ENCODE measurements at regions not wholly inside any gene's neighbourhood (a gene's known extent, or its start where the extent isn't known, plus 50 kb on each side); places are given as distances from the start of the nearest gene placed in this dataset.

DNA sequence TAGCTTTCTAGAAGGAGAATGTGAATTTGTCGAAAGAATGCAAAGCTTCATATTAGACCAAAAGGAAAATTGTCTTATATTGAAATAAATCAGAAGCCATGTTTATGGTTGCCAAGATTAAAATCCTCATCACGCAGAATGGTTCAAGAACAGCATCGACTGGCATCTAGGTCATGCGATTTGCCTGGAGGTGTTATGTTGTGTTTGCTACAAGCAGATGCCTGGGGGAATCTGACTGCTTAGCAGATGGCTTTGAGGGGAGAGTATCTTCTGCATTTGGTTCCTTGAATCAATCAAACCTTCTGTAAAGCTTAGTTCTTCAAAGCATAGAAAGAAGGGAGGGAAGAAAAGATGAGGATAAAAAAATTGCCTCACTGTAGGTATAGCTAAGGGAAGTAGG is 585.8 kb downstream of the QKI start:
- no peaks in the 10 kb centered on the region for H3K9me3 ChIP-seq (ENCODE audit: control insufficient read depth, insufficient read depth, low read length)
- H3K36me3 ChIP-seq (ENCODE audit: insufficient read depth, low read length), result no peaks in the 10 kb centered on the region
- no peak overlapping the region for H3K9ac ChIP-seq (ENCODE audit: low read depth, low read length)
- H3K4me1 ChIP-seq (ENCODE audit: insufficient read depth, low read length), result no peaks in the 10 kb centered on the region

DNA sequence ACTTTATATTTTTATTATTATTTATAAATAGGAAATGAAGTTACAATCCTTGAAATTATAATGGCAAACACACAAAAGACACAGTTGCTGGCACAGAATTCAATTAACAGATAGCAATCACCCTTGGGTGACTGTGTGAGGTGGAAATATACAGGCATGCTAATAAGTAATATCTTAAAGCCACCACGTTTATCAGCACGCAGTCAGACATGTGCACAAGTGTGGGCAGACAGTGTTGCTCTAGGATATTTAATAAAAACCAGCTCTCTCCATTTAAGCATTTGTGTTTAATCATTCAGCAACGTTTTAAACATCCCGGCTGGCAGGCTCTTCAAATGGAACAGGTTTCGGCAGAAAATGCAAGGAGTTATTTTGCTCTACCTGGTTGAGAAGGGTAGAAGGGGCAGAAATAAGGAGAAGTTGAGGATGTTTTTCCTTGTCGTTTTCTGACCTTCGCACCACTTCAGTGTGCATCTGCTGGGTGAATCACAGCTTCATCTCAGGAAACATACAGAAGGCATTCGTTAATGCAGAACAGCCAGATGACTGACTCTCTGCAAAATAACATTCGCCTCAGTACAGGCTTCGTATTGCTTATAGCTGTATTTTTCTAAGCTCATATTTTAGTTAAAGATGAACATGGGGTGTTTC is 585.1 kb downstream of the QKI start:
- no peaks in the 10 kb centered on the region for H3K36me3 ChIP-seq (ENCODE audit: insufficient read depth, low read length)
- no peak overlapping the region for H3K9ac ChIP-seq (ENCODE audit: low read depth, low read length)
- no peaks in the 10 kb centered on the region for H3K9me3 ChIP-seq (ENCODE audit: control insufficient read depth, insufficient read depth, low read length)
- H3K4me1 ChIP-seq (ENCODE audit: insufficient read depth, low read length), result no peaks in the 10 kb centered on the region

DNA sequence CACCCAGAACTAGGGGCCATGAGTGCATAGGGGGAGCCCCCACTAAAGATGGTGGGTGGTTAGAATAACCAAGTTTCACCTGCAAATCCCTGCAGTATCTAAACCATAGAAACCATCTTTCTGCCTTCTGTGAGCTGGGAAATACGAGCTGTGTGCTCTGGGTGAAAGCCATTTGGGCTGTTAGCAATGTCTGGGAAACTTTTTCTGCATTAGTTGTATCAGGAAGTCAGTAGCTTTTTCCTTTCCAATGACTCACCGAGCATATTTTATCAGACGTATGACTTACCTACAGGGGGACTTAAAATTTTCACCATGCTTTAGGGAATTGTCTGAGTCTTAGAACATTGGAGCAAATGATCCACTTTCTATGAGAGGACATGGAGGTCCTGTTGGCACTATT is 584.0 kb downstream of the QKI start:
- H3K4me1 ChIP-seq (ENCODE audit: insufficient read depth, low read length), result no peaks in the 10 kb centered on the region
- no peaks in the 10 kb centered on the region for H3K36me3 ChIP-seq (ENCODE audit: insufficient read depth, low read length)
- H3K9me3 ChIP-seq (ENCODE audit: control insufficient read depth, insufficient read depth, low read length), result no peaks in the 10 kb centered on the region
- no peak overlapping the region for H3K9ac ChIP-seq (ENCODE audit: low read depth, low read length)

DNA sequence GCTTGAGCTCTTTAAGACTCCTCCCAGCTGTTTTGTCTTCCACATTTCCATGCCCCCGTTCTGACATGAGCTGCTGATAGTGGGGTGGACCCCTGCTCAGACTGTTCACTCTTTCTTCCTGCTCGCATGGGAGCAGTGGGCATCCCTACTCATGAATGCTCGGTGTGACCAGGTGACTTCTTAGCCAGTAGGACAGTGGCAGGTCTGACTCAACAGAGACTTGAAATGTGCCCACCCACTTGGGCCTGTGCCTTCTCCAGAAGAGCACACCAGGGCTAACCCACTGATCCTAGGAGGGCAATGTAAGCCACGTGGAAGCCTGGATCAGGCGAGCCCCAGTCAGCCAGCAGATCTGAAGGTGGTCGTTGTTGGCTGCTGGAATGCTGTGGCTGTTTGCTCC is 582.0 kb downstream of the QKI start:
- H3K9me3 ChIP-seq (ENCODE audit: control insufficient read depth, insufficient read depth, low read length), result no peaks in the 10 kb centered on the region
- H3K4me1 ChIP-seq (ENCODE audit: insufficient read depth, low read length), result no peaks in the 10 kb centered on the region
- no peaks in the 10 kb centered on the region for H3K36me3 ChIP-seq (ENCODE audit: insufficient read depth, low read length)
- H3K9ac ChIP-seq (ENCODE audit: low read depth, low read length), result no peak overlapping the region

DNA sequence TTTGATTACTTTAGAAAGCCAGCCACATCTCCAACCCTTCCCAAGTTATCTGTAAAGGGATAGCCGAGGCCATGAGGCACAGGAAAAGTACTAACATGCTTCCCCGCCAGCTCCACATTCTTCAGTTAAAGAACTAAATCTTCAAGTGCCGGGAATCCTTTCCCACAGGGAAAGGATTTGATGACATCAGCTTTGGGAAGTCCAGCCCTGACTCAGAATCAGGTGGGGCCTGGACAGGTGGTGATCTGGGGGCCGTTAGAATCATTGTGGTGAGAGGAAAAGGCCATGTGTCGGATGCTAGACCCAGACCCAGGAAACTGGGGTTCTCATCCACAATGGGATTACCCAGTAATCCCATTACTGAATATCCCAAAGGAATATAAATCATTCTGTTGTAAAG is 580.0 kb downstream of the QKI start:
- Histone ChIP-seq H3K9me3 (ENCODE audit: control insufficient read depth, insufficient read depth, low read length) (no peaks in the 10 kb centered on the region), H3K36me3 (ENCODE audit: insufficient read depth, low read length) (no peaks in the 10 kb centered on the region), H3K4me1 (ENCODE audit: insufficient read depth, low read length) (no peaks in the 10 kb centered on the region), H3K9ac (ENCODE audit: low read depth, low read length) (no peak overlapping the region)

DNA sequence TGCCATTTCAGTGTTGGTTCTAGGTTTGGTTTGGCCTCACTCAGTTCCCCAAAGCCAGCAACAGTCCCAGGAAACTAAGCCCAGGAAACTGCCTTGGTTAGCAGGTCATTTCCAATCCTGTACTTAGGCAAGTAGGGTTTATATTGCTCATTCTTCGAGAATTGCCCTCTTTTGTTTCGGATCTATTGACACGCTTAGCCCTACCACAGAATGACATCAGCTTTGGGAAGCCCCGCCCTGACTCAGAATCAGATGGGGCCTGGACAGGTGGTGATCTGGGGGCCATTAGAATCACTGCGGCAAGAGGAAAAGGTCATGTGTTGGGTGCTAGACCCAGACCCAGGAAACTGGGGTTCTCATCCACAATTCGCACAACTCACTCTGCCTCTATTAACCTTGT is 578.2 kb downstream of the QKI start:
- H3K9me3 ChIP-seq (ENCODE audit: control insufficient read depth, insufficient read depth, low read length), result no peaks in the 10 kb centered on the region
- H3K9ac ChIP-seq (ENCODE audit: low read depth, low read length), result no peak overlapping the region
- no peaks in the 10 kb centered on the region for H3K36me3 ChIP-seq (ENCODE audit: insufficient read depth, low read length)
- H3K4me1 ChIP-seq (ENCODE audit: insufficient read depth, low read length), result no peaks in the 10 kb centered on the region

DNA sequence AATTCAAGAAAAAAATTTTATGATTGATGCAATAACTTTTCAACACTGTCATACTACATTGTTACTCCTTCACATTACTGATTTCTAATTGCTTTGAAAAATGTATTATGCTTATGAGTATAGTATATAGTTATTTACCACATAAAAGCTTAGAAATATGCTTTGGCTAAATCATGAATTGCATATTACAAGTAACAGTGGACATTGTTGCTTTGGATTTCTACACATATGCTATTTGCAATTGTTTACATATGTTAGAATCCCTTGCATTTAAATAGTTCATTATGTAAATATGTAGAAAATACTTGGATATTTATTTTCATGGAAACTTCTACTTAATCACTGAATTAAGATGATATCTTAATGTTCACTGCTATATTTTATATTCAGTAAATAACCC is 577.5 kb downstream of the QKI start:
- no peaks in the 10 kb centered on the region for H3K9me3 ChIP-seq (ENCODE audit: control insufficient read depth, insufficient read depth, low read length)
- no peaks in the 10 kb centered on the region for H3K36me3 ChIP-seq (ENCODE audit: insufficient read depth, low read length)
- H3K4me1 ChIP-seq (ENCODE audit: insufficient read depth, low read length), result no peaks in the 10 kb centered on the region
- H3K9ac ChIP-seq (ENCODE audit: low read depth, low read length), result no peak overlapping the region

DNA sequence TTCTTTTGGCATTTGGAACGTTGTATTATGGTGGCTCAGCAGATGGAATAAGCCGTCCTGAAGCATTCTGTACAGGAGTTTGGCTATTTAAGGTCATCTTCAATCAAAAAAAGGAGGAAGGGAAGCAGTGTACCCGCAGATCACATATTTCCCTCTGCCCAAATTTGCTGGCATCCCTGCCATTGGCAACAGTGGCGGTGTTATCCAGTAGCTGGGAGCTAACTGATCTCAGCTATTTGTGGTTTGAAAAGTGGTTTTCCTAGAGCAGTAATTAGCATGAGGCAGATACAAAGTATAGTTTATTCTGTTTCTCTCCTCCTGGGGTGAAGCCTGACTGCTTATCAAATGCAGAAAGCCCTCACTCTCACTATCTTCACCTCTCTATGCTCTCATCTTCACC is 576.8 kb downstream of the QKI start:
- no peaks in the 10 kb centered on the region for H3K4me1 ChIP-seq (ENCODE audit: insufficient read depth, low read length)
- no peaks in the 10 kb centered on the region for H3K36me3 ChIP-seq (ENCODE audit: insufficient read depth, low read length)
- no peaks in the 10 kb centered on the region for H3K9me3 ChIP-seq (ENCODE audit: control insufficient read depth, insufficient read depth, low read length)
- H3K9ac ChIP-seq (ENCODE audit: low read depth, low read length), result no peak overlapping the region

DNA sequence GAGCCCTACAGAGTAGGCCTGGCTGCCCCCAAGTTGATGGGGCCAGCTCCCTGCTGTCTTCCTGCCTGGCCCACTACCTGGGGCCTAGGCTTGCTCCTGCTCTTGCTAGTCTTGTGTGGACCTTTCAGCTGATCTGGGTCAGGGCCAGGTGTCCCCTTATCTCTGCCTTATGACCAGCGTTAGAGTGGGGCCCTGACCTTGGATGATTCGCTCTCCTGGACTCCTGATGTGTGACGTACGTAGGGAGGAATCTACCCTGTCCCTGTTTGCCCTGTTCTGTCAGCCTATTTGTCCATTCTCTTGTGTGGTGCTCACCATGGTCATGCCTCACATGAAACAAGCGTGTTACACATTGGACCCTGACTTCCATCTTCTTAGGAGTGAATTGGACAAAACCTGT is 571.8 kb downstream of the QKI start:
- Histone ChIP-seq H3K9me3 (ENCODE audit: control insufficient read depth, insufficient read depth, low read length) (no peaks in the 10 kb centered on the region), H3K36me3 (ENCODE audit: insufficient read depth, low read length) (no peaks in the 10 kb centered on the region), H3K9ac (ENCODE audit: low read depth, low read length) (no peak overlapping the region), H3K4me1 (ENCODE audit: insufficient read depth, low read length) (no peaks in the 10 kb centered on the region)

DNA sequence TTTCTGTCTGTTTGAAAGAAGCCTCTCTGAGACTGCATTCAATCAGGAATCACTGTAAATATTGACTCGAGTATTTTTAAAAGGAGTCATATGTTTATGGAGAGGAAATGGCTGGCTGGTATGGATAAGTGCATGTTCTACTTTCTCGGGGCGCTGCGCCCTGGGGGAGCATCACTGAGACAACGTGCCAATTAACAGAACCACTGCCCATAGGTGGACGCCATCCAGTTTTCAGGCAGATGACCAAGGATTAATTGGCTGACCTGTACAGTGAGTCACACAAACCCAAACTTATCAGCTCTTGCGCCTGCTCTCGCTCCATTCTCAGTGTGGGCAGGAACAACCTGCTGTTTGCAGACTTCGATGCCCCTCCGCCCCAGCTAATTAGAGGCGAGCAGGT is 571.2 kb downstream of the QKI start:
- H3K9me3 ChIP-seq (ENCODE audit: control insufficient read depth, insufficient read depth, low read length), result no peaks in the 10 kb centered on the region
- H3K36me3 ChIP-seq (ENCODE audit: insufficient read depth, low read length), result no peaks in the 10 kb centered on the region
- no peaks in the 10 kb centered on the region for H3K4me1 ChIP-seq (ENCODE audit: insufficient read depth, low read length)
- H3K9ac ChIP-seq (ENCODE audit: low read depth, low read length), result no peak overlapping the region

DNA sequence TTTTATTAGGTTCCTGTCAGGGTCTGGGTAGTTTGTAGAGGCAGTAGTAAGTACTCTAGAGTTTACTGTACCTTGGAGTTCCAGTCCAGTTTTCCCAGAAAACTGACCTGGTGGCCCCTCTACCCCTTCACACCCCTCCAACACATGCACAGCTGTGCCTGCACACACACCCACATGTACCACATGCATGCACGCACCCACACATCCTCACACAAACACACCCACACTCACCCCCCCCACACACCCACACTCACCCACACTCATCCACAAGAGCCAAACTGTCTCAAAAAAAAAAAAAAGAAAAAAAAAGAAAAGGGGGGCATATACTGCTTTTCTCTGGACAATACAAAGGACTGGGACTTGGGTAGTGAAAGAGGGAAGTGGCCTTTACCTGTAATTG is 570.5 kb downstream of the QKI start:
- no peaks in the 10 kb centered on the region for H3K4me1 ChIP-seq (ENCODE audit: insufficient read depth, low read length)
- H3K36me3 ChIP-seq (ENCODE audit: insufficient read depth, low read length), result no peaks in the 10 kb centered on the region

DNA sequence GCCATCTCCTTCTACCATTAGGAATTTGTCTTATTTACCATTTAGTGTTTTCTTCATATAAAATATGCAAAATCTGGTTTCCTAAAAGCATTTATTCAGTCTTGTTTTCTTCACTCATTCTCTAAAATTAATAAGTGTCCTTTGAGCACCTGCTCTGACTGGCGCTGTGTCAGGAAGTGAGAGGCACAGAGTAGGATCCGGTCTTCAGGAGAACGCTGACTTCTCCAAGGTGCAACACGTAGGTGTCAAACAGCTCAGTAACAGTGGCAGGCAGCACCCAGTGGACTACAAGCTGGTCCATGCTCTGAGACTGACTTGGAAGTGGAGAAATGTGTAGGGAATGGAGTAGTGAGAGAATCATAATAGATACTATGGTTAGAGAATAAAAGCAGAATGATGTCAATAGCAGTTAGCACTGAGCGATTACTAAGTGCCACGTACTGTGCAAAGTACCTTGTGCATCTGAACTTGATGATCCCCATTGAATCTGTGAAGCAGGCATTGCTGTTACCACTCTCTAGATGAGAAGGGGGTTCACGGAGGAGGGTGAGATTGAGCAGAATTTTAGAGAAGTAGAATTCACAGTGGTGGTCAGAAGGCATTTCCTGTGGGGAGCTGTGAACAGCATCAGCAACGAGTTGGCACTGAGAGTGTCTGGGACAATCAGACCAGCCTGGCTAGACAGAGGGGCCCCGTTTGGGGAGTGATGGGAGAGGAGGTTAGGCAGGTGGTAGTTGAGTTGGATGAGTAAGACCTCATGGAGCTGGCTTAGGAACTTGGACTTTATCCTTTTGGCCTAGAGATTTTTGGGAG is 569.8 kb downstream of the QKI start:
- Histone ChIP-seq H3K36me3 (ENCODE audit: insufficient read depth, low read length) (no peaks in the 10 kb centered on the region), H3K4me1 (ENCODE audit: insufficient read depth, low read length) (no peaks in the 10 kb centered on the region)

More for the DNA sequence above, 570.5 kb downstream of the QKI start:
- no peaks in the 10 kb centered on the region for H3K9me3 ChIP-seq (ENCODE audit: control insufficient read depth, insufficient read depth, low read length)
- H3K9ac ChIP-seq (ENCODE audit: low read depth, low read length), result no peak overlapping the region

DNA sequence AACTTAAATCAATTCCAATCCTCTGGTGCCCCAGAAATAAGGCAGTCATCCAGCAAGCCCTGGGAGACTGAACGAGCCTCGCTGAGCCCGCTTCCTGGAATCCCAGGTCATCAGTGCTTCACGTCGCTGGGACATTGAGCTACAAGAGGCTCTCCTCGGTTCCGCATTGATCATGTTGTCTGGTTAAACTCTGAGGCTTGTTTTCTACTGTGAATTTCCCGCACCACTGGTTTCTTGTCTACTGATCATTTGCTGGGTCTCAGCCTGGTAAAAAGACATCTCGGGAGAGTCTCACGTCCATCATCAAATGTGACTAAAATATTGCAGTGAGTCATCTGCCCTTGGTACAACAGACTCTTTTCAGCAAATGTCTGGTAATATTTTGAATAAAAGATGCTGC is 569.2 kb downstream of the QKI start:
- H3K4me1 ChIP-seq (ENCODE audit: insufficient read depth, low read length), result no peaks in the 10 kb centered on the region

More for the DNA sequence above, 569.8 kb downstream of the QKI start:
- H3K9me3 ChIP-seq (ENCODE audit: control insufficient read depth, insufficient read depth, low read length), result no peaks in the 10 kb centered on the region
- no peak overlapping the region for H3K9ac ChIP-seq (ENCODE audit: low read depth, low read length)

DNA sequence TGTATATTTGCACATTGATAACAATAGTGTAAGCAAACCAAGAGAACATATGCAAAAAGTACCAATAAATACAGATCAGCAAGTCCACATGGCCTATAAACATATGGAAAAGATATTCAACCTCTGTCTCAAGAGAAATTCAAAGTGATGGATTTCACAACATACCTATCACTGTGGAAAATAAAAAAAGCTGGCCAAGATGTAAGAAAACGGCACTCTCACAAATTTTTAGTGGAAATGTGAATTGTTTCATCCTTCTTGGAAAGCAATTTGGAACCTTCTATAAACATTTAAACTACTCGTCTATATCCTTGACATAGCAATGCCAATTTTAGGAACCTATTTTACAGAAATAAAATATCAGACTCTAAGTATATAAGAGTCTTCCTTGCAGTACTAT is 559.8 kb downstream of the QKI start:
- Histone ChIP-seq H3K9ac (ENCODE audit: low read depth, low read length) (no peak overlapping the region), H3K4me1 (ENCODE audit: insufficient read depth, low read length) (no peaks in the 10 kb centered on the region), H3K9me3 (ENCODE audit: control insufficient read depth, insufficient read depth, low read length) (no peaks in the 10 kb centered on the region), H3K36me3 (ENCODE audit: insufficient read depth, low read length) (no peaks in the 10 kb centered on the region)

More for the DNA sequence above, 569.2 kb downstream of the QKI start:
- H3K36me3 ChIP-seq (ENCODE audit: insufficient read depth, low read length), result no peaks in the 10 kb centered on the region
- no peaks in the 10 kb centered on the region for H3K9me3 ChIP-seq (ENCODE audit: control insufficient read depth, insufficient read depth, low read length)
- no peak overlapping the region for H3K9ac ChIP-seq (ENCODE audit: low read depth, low read length)
